HepG2 (cell line): ENCODE measurements at regions not wholly inside any gene's neighbourhood (a gene's known extent, or its start where the extent isn't known, plus 50 kb on each side); places are given as distances from the start of the nearest gene placed in this dataset.

Source experiments
- ATAC-seq: fragments of 200-7000 bp; cut with Tn5 transposase; 3 replicates; pipeline ENCODE4 v1.9.1; 2020; ENCODE audit warnings: mild to moderate bottlenecking, moderate library complexity
- BruUV-seq: library from RNA; stranded (reverse); fragments of 400-500 nt; replicated peaks from 2 replicates; lab custom pipeline; 2021; lab: Mats Ljungman, UMichigan
- CTCF ChIA-PET: fragments of 300-600 bp; formaldehyde crosslinking; extraction: SDS; loops from one replicate; lab custom pipeline; 2021; ENCODE audit warnings: low total read pairs, inconsistent platforms, low intra/inter-chr PET ratio; lab: Yijun Ruan, JAX
- POLR2A ChIA-PET: fragments of 350-600 bp; sonication (Branson Sonifier 250); formaldehyde crosslinking; loops from one replicate; lab custom pipeline; 2020; ENCODE audit warnings: antibody characterized with exemption, inconsistent platforms; lab: Yijun Ruan, JAX
- DNase-seq: peaks from one replicate; pipeline ENCODE4 v3.0.0-alpha.2; 2015; ENCODE audit warnings: low spot score
- FAIRE-seq: peaks from 3 replicates; lab custom pipeline; 2011; peaks lifted over from hg19 to GRCh38; lab: Jason Lieb, UNC
- H2AFZ ChIP-seq: one replicate; pipeline ENCODE4 v1.6.1; 2011; ENCODE audit warnings: low read length, inconsistent platforms
- H3K27ac ChIP-seq: fragments of 300-600 bp; 3 replicates; pipeline ENCODE4 v1.8.0; 2011; ENCODE audit warnings: mixed run types, mild to moderate bottlenecking, mixed read lengths, low read length, inconsistent platforms; ENCODE audit not compliant: insufficient read depth; ENCODE audit errors: extremely low read length
- H3K27me3 ChIP-seq, 2 experiments: fragments of 200-600 bp in 1 of 2; 2 replicates in 1 of 2; 3 replicates in 1 of 2; pipeline versions ENCODE4 v1.6.0 to v1.8.0; 2011; ENCODE audit warnings: low read length in 2 of 2, mild to moderate bottlenecking in 2 of 2, moderate library complexity in 2 of 2, inconsistent platforms in 1 of 2; ENCODE audit not compliant: insufficient read depth in 2 of 2, control insufficient read depth in 1 of 2
- H3K36me3 ChIP-seq, 2 experiments: fragments of 200-600 bp in 1 of 2; replicated peaks in 1 of 2; 2 replicates in 1 of 2; 3 replicates in 1 of 2; pipeline versions ENCODE4 v1.5.1 to v1.8.0; 2011; ENCODE audit warnings: low read length in 2 of 2, inconsistent platforms in 1 of 2; ENCODE audit not compliant: insufficient read depth in 2 of 2, control insufficient read depth in 1 of 2
- H3K4me1 ChIP-seq: 2 replicates; pipeline ENCODE4 v1.5.1; 2012; ENCODE audit warnings: low read length, inconsistent platforms; ENCODE audit not compliant: insufficient read depth
- H3K4me2 ChIP-seq: 2 replicates; pipeline ENCODE4 v1.6.0; 2011; ENCODE audit warnings: low read depth, low read length, inconsistent platforms
- H3K4me3 ChIP-seq, 3 experiments: fragments of 200-600 bp in 1 of 3; sonication (generic), shearing (Covaris generic) in 1 of 3; replicated peaks in 1 of 3; 2 replicates each; pipeline ENCODE4 v1.5.1; 2011 to 2016; ENCODE audit warnings: low read length in 3 of 3, inconsistent platforms in 2 of 3, low read depth in 2 of 3, mild to moderate bottlenecking in 2 of 3, control low read depth in 1 of 3, mixed read lengths in 1 of 3; ENCODE audit not compliant: insufficient read depth in 1 of 3
- H3K79me2 ChIP-seq: one replicate; pipeline ENCODE4 v1.6.1; 2011; ENCODE audit warnings: low read length, inconsistent platforms; ENCODE audit not compliant: insufficient read depth
- H3K9ac ChIP-seq: 2 replicates; pipeline ENCODE4 v1.6.0; 2011; ENCODE audit warnings: mild to moderate bottlenecking, low read depth, low read length, inconsistent platforms; ENCODE audit not compliant: insufficient read depth
- H3K9me3 ChIP-seq: 2 replicates; pipeline ENCODE4 v1.5.1; 2012; ENCODE audit warnings: mild to moderate bottlenecking, low read length
- H4K20me1 ChIP-seq: 2 replicates; pipeline ENCODE4 v1.6.0; 2011; ENCODE audit warnings: inconsistent platforms, mild to moderate bottlenecking, low read length, moderate library complexity; ENCODE audit not compliant: insufficient read depth
- ETS1 ChIP-seq: sonication (generic); formaldehyde crosslinking; IDR thresholded peaks from 2 replicates; pipeline ENCODE4 v1.4.0; 2020; ENCODE audit warnings: missing genetic modification reagents
- SRSF9 ChIP-seq: fragments of 200-400 bp; formaldehyde crosslinking; IDR thresholded peaks from 2 replicates; pipeline ENCODE4 v1.6.1; 2018; ENCODE audit warnings: borderline replicate concordance, mild to moderate bottlenecking, low read depth, low read length; ENCODE audit not compliant: insufficient read depth, poor library complexity, severe bottlenecking
- TAF15 ChIP-seq: fragments of 200-400 bp; formaldehyde crosslinking; IDR thresholded peaks from one replicate; pipeline ENCODE4 v1.6.1; 2018; ENCODE audit warnings: mild to moderate bottlenecking, low read depth, low read length; ENCODE audit not compliant: poor library complexity, severe bottlenecking
- TFDP2 ChIP-seq: sonication (generic); formaldehyde crosslinking; IDR thresholded peaks from 2 replicates; pipeline ENCODE4 v1.4.0; 2020; ENCODE audit warnings: missing genetic modification reagents
- ZBTB39 ChIP-seq: sonication (generic); formaldehyde crosslinking; IDR thresholded peaks from 2 replicates; pipeline ENCODE4 v1.5.0; 2020; ENCODE audit warnings: missing genetic modification reagents
- ZNF143 ChIP-seq: sonication (generic); formaldehyde crosslinking; IDR thresholded peaks from 2 replicates; pipeline ENCODE4 v1.4.0; 2020; ENCODE audit warnings: missing genetic modification reagents
- ZNF276 ChIP-seq: sonication (generic); formaldehyde crosslinking; IDR thresholded peaks from 2 replicates; pipeline ENCODE4 v1.4.0; 2020; ENCODE audit warnings: mild to moderate bottlenecking, low read depth, missing genetic modification reagents
- ZNF331 ChIP-seq: sonication (generic); formaldehyde crosslinking; IDR thresholded peaks from 2 replicates; pipeline ENCODE4 v1.4.0; 2020; ENCODE audit warnings: missing genetic modification reagents
- ZNF552 ChIP-seq: sonication (generic); formaldehyde crosslinking; IDR thresholded peaks from 2 replicates; pipeline ENCODE4 v1.9.0; 2022; ENCODE audit warnings: missing genetic modification reagents, mild to moderate bottlenecking, borderline replicate concordance
- ZNF766 ChIP-seq: sonication (generic); formaldehyde crosslinking; IDR thresholded peaks from 2 replicates; pipeline ENCODE4 v1.5.0; 2020; ENCODE audit warnings: missing genetic modification reagents, borderline replicate concordance
- in situ Hi-C: cut with HindIII; loops from 2 replicates; pipeline ENCODE4 v1.10.0; 2017; ENCODE audit warnings: low pct_unique_long_range_greater_than_20kb; ENCODE audit not compliant: extremely low pct_ligation_motif_present
- intact Hi-C: fragments of 100-400 bp; cut with micrococcal nuclease; formaldehyde crosslinking; loops from one replicate; pipeline ENCODE4 v1.10.0; 2022; ENCODE audit not compliant: unreplicated experiment

- no peak for ATAC-seq
- no TSS peak for BruUV-seq
- no peaks in the 10 kb centered on the region for H3K36me3 ChIP-seq
- no peaks in the 10 kb centered on the region for H3K9me3 ChIP-seq
- no peak overlapping the region for H3K27ac ChIP-seq
- in situ Hi-C loops (no loop called here), intact Hi-C loops (no loop called here)
- H4K20me1 ChIP-seq = no peaks in the 10 kb centered on the region
- no peak overlapping the region for H2AFZ ChIP-seq
- no peak overlapping the region for H3K4me2 ChIP-seq
- no peak overlapping the region for H3K4me3 ChIP-seq
- no peak overlapping the region for H3K9ac ChIP-seq
- no peak for DNase-seq
- CTCF ChIA-PET = no interaction called here
- no peaks in the 10 kb centered on the region for H3K27me3 ChIP-seq
- POLR2A ChIA-PET = no interaction called here
- no peaks in the 10 kb centered on the region for H3K4me1 ChIP-seq
- TF ChIP-seq ZBTB39 (CRISPR knock-in tag) = no peak
- no peak for TF ChIP-seq ZNF766 (CRISPR knock-in tag)
- TF ChIP-seq TAF15 = no peak
- TF ChIP-seq ZNF276 (CRISPR knock-in tag) = no peak
- no peak for TF ChIP-seq TFDP2 (CRISPR knock-in tag)
- TF ChIP-seq ZNF552 = no peak
- TF ChIP-seq ZNF331 (CRISPR knock-in tag) = no peak
- no peak for TF ChIP-seq ZNF143 (CRISPR knock-in tag)
- TF ChIP-seq ETS1 = no peak
- TF ChIP-seq SRSF9 = no peak
- FAIRE-seq = no peak
- no peaks in the 10 kb centered on the region for H3K79me2 ChIP-seq
These were observed 54.7 kb upstream of the ARSJ start for GRCh38 chr4:114034189-114034588.
